ENCODE measurements at regions not wholly inside any gene's neighbourhood (a gene's known extent, or its start where the extent isn't known, plus 50 kb on each side); places are given as distances from the start of the nearest gene placed in this dataset.

- TF ChIP-seq CREB1 (IDR thresholded peaks at IDR 0.05; ENCODE audit: low read depth) (no peak), REST (IDR thresholded peaks at IDR 0.05; ENCODE audit: low read depth) (no peak), RAD21 (IDR thresholded peaks at IDR 0.05; ENCODE audit: low read depth) (no peak), EP300 (IDR thresholded peaks at IDR 0.05; ENCODE audit: borderline replicate concordance) (no peak), FOXM1 (IDR thresholded peaks at IDR 0.05; ENCODE audit: borderline replicate concordance, low read depth) (no peak), YY1 (IDR thresholded peaks at IDR 0.05; ENCODE audit: low read depth) (no peak), TAF1 (IDR thresholded peaks at IDR 0.05; ENCODE audit: low read depth) (no peak)
- TF ChIP-seq, protein P1, sequence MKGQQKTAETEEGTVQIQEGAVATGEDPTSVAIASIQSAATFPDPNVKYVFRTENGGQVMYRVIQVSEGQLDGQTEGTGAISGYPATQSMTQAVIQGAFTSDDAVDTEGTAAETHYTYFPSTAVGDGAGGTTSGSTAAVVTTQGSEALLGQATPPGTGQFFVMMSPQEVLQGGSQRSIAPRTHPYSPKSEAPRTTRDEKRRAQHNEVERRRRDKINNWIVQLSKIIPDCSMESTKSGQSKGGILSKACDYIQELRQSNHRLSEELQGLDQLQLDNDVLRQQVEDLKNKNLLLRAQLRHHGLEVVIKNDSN (IDR thresholded peaks at IDR 0.05) = no peak
- TF ChIP-seq, protein P2, sequence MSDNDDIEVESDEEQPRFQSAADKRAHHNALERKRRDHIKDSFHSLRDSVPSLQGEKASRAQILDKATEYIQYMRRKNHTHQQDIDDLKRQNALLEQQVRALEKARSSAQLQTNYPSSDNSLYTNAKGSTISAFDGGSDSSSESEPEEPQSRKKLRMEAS (IDR thresholded peaks at IDR 0.05) = no peak
Observed at GRCh38 chr4:15158406-15159091, 156.3 kb downstream of the CPEB2 start.

Measured in Ishikawa (cell line).